ENCODE measurements at regions not wholly inside any gene's neighbourhood (a gene's known extent, or its start where the extent isn't known, plus 50 kb on each side); places are given as distances from the start of the nearest gene placed in this dataset.

DNA sequence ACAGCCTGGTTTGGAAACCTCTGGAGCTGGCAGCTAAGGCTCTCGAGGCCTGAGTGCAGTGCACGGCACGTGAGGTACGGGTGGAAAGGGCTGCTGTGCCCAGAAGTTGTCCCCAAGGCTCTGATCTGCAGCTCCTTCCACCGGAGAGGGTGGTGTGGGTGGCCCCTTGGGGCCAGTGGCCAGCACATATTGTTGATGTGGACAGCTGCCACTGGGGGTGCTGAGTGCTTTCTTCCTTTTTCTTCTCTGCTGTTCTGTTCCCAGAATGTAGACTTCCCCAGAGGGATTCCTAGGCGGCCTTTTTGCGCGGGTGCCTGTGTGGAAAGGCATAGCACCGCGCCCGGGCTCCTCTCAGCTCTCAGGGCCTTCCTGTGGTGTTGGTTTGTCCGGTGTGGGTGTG, 1476.5 kb downstream of the TBC1D22A start:
- TF ChIP-seq REST (IDR thresholded peaks at IDR 0.05; ENCODE audit: insufficient replicate concordance, low read depth) = no peak
- no peak for TF ChIP-seq CTCF (IDR thresholded peaks at IDR 0.05; ENCODE audit: insufficient read depth, low read length)

Data from HL-60 (cell line).